H9 (cell line): ENCODE measurements at regions not wholly inside any gene's neighbourhood (a gene's known extent, or its start where the extent isn't known, plus 50 kb on each side); places are given as distances from the start of the nearest gene placed in this dataset.

Experiments
- DNase-seq: peaks from one replicate; pipeline ENCODE4 v3.0.0-alpha.2; 2017
- H2AFZ ChIP-seq: one replicate; pipeline ENCODE4 v1.6.1; 2013; ENCODE audit warnings: mild to moderate bottlenecking, low read length, control low read depth, moderate library complexity
- H2AK5ac ChIP-seq: 2 replicates; pipeline ENCODE4 v1.6.1; 2013; ENCODE audit warnings: low read length, control low read depth, mixed read lengths; ENCODE audit not compliant: insufficient read length
- H2BK120ac ChIP-seq: one replicate; pipeline ENCODE4 v1.6.1; 2013; ENCODE audit warnings: low read depth, mild to moderate bottlenecking, low read length, control low read depth, inconsistent platforms; ENCODE audit not compliant: poor library complexity, severe bottlenecking
- H2BK12ac ChIP-seq: 2 replicates; pipeline ENCODE4 v1.6.1; 2013; ENCODE audit warnings: low read length, control low read depth, mixed read lengths, low read depth; ENCODE audit not compliant: insufficient read length
- H2BK15ac ChIP-seq: 2 replicates; pipeline ENCODE4 v1.6.1; 2013; ENCODE audit warnings: low read depth, low read length, control low read depth
- H2BK20ac ChIP-seq: one replicate; pipeline ENCODE4 v1.6.1; 2013; ENCODE audit warnings: low read depth, mild to moderate bottlenecking, low read length, control low read depth, inconsistent platforms; ENCODE audit not compliant: poor library complexity, severe bottlenecking
- H2BK5ac ChIP-seq: 2 replicates; pipeline ENCODE4 v1.6.1; 2013; ENCODE audit warnings: low read length, control low read depth, mixed read lengths; ENCODE audit not compliant: insufficient read length
- H3K14ac ChIP-seq: 2 replicates; pipeline ENCODE4 v1.6.1; 2013; ENCODE audit warnings: low read length, control low read depth; ENCODE audit not compliant: insufficient read depth
- H3K18ac ChIP-seq: 2 replicates; pipeline ENCODE4 v1.6.1; 2013; ENCODE audit warnings: low read depth, mild to moderate bottlenecking, mixed read lengths, low read length, control low read depth; ENCODE audit not compliant: insufficient read length
- H3K23ac ChIP-seq: 2 replicates; pipeline ENCODE4 v1.6.1; 2013; ENCODE audit warnings: low read length, control low read depth, mixed read lengths, low read depth; ENCODE audit not compliant: insufficient read length
- H3K23me2 ChIP-seq: 2 replicates; pipeline ENCODE4 v1.6.1; 2013; ENCODE audit warnings: low read depth, mild to moderate bottlenecking, mixed read lengths, low read length, control low read depth; ENCODE audit not compliant: insufficient read length, poor library complexity, severe bottlenecking
- H3K27ac ChIP-seq: 2 replicates; pipeline ENCODE4 v1.5.1; 2013; ENCODE audit warnings: low read length, control low read depth, mixed read lengths, low read depth; ENCODE audit not compliant: insufficient read length
- H3K27me3 ChIP-seq: 2 replicates; pipeline ENCODE4 v1.6.1; 2013; ENCODE audit warnings: low read length, control low read depth, inconsistent platforms; ENCODE audit not compliant: insufficient read depth
- H3K4ac ChIP-seq: 2 replicates; pipeline ENCODE4 v1.6.1; 2013; ENCODE audit warnings: low read depth, mild to moderate bottlenecking, control low read depth, inconsistent platforms, low read length, moderate library complexity
- H3K4me1 ChIP-seq: 2 replicates; pipeline ENCODE4 v1.6.1; 2013; ENCODE audit warnings: low read length, control low read depth, inconsistent platforms; ENCODE audit not compliant: insufficient read depth
- H3K4me2 ChIP-seq: 2 replicates; pipeline ENCODE4 v1.6.1; 2013; ENCODE audit warnings: low read length, control low read depth, mixed read lengths; ENCODE audit not compliant: insufficient read length, insufficient read depth
- H3K56ac ChIP-seq: 2 replicates; pipeline ENCODE4 v1.6.1; 2013; ENCODE audit warnings: low read depth, mild to moderate bottlenecking, mixed read lengths, low read length, control low read depth; ENCODE audit not compliant: insufficient read length
- H3K79me1 ChIP-seq: 2 replicates; pipeline ENCODE4 v1.6.1; 2013; ENCODE audit warnings: low read depth, mild to moderate bottlenecking, moderate library complexity, low read length, control low read depth, inconsistent platforms; ENCODE audit not compliant: insufficient read depth, poor library complexity, severe bottlenecking
- H3K79me2 ChIP-seq: 2 replicates; pipeline ENCODE4 v1.6.1; 2013; ENCODE audit warnings: low read length, control low read depth, inconsistent platforms; ENCODE audit not compliant: insufficient read depth
- H3K9ac ChIP-seq: 2 replicates; pipeline ENCODE4 v1.6.1; 2013; ENCODE audit warnings: low read length, control low read depth, mixed read lengths; ENCODE audit not compliant: insufficient read length; ENCODE audit errors: extremely low read depth
- H3K9me3 ChIP-seq: one replicate; pipeline ENCODE4 v1.6.1; 2013; ENCODE audit warnings: low read depth, low read length, inconsistent platforms; ENCODE audit not compliant: control insufficient read depth
- H3T11ph ChIP-seq: one replicate; pipeline ENCODE4 v1.6.1; 2013; ENCODE audit warnings: mild to moderate bottlenecking, low read length, control low read depth, inconsistent platforms
- H4K20me1 ChIP-seq: one replicate; pipeline ENCODE4 v1.6.1; 2013; ENCODE audit not compliant: control insufficient read depth, insufficient read length, insufficient read depth
- H4K5ac ChIP-seq: 2 replicates; pipeline ENCODE4 v1.6.1; 2013; ENCODE audit warnings: low read depth, mild to moderate bottlenecking, mixed read lengths, low read length, control low read depth; ENCODE audit not compliant: insufficient read length
- H4K8ac ChIP-seq: replicated peaks from 2 replicates; pipeline ENCODE4 v1.6.1; 2013; ENCODE audit warnings: low read length, control low read depth, mixed read lengths, low read depth; ENCODE audit not compliant: insufficient read length
- H4K91ac ChIP-seq: 2 replicates; pipeline ENCODE4 v1.6.1; 2013; ENCODE audit warnings: low read depth, mild to moderate bottlenecking, moderate library complexity, mixed read lengths, low read length, control low read depth; ENCODE audit not compliant: insufficient read length
- H3K27ac Mint-ChIP-seq, 3 experiments: 2 replicates in 2 of 3; 3 replicates in 1 of 3; pipeline ENCODE4 v1.8.0; 2020 to 2021; ENCODE audit warnings: mixed read lengths in 3 of 3, mild to moderate bottlenecking in 1 of 3, moderate library complexity in 1 of 3
- H3K27me3 Mint-ChIP-seq: 2 replicates; pipeline ENCODE4 v1.8.0; 2021; ENCODE audit warnings: low read depth, mild to moderate bottlenecking, moderate library complexity, mixed read lengths
- H3K36me3 Mint-ChIP-seq, 3 experiments: 2 replicates in 2 of 3; 3 replicates in 1 of 3; pipeline ENCODE4 v1.8.0; 2020 to 2021; ENCODE audit warnings: low read depth in 3 of 3, mixed read lengths in 3 of 3; ENCODE audit not compliant: insufficient read depth in 1 of 3
- H3K4me1 Mint-ChIP-seq, 2 experiments: 2 replicates each; pipeline ENCODE4 v1.8.0; 2020; ENCODE audit warnings: mixed read lengths in 2 of 2
- H3K4me3 Mint-ChIP-seq, 2 experiments: 2 replicates in 1 of 2; 3 replicates in 1 of 2; pipeline ENCODE4 v1.8.0; 2020 to 2021; ENCODE audit warnings: mild to moderate bottlenecking in 2 of 2, mixed read lengths in 2 of 2, moderate library complexity in 1 of 2
- H3K9me3 Mint-ChIP-seq, 2 experiments: 2 replicates in 1 of 2; 3 replicates in 1 of 2; pipeline ENCODE4 v1.8.0; 2020; ENCODE audit warnings: mild to moderate bottlenecking in 2 of 2, mixed read lengths in 2 of 2, moderate library complexity in 1 of 2
- WGBS: extraction: QIAGEN DNeasy Blood & Tissue Kit; methylation state at CpG from one replicate; pipeline ENCODE4 v1.1.7; 2013; ENCODE audit warnings: missing lambda C conversion rate, low lambda C conversion rate, mixed read lengths; ENCODE audit not compliant: insufficient read length; ENCODE audit errors: extremely low coverage; 5-methylcytosine and 5-hydroxymethylcytosine counted together
- TF ChIP-seq, protein P1 (sequence below): fragments of 200-600 bp; sonication (generic); conservative IDR thresholded peaks from 3 replicates; pipeline ENCODE4 v1.8.0; 2021; ENCODE audit warnings: antibody characterized with exemption, mild to moderate bottlenecking

DNA sequence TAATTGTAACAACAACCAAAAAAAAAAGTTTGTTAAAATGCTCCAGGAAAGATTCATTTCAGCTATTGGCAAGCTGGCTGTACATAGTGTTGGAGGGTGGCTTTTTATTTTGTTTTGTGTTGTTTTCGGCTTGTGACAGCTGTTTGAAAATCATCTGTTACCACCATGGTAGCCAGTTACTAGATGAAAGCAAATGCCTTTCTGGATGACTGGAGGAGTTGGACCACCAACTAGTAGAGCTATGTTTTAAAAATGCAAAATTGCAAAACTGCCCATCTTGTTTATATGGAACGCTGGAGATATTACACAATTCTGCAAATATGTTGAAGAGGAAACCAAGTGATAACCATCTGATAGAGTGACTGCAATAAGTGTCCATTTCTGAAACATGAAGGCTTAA, 53.2 kb upstream of the TNIP3 start:
- H3K4me3 Mint-ChIP-seq = no peak overlapping the region
- no peak overlapping the region for H3K27ac ChIP-seq

More for the DNA sequence above, 53.2 kb upstream of the TNIP3 start:
- Histone ChIP-seq H4K5ac (no peak overlapping the region), H4K20me1 (no peaks in the 10 kb centered on the region), H3K79me1 (no peaks in the 10 kb centered on the region), H2AK5ac (no peak overlapping the region), H2AFZ (no peak overlapping the region), H3K23me2 (no peaks in the 10 kb centered on the region), H2BK15ac (no peak overlapping the region), H3K27me3 (no peaks in the 10 kb centered on the region), H3K4me1 (no peaks in the 10 kb centered on the region), H3T11ph (no peak overlapping the region), H3K56ac (no peak overlapping the region), H4K91ac (no peak overlapping the region), H4K8ac (no peak overlapping the region), H3K9ac (no peak overlapping the region), H3K4me2 (no peak overlapping the region), H3K9me3 (no peaks in the 10 kb centered on the region), H2BK12ac (no peak overlapping the region), H3K23ac (no peak overlapping the region), H3K4ac (no peak overlapping the region), H3K14ac (no peak overlapping the region), H3K18ac (no peak overlapping the region), H3K79me2 (no peaks in the 10 kb centered on the region), H2BK120ac (no peak overlapping the region), H2BK5ac (no peak overlapping the region), H2BK20ac (no peak overlapping the region)
- no peaks in the 10 kb centered on the region for H3K36me3 Mint-ChIP-seq
- no peak overlapping the region for H3K27ac Mint-ChIP-seq
- no peak for DNase-seq
- H3K9me3 Mint-ChIP-seq = no peaks in the 10 kb centered on the region; a peak in 1 of 5 replicates
- no peaks in the 10 kb centered on the region; the same call in 1 of the 2 replicates for H3K27me3 Mint-ChIP-seq
- TF ChIP-seq, protein P1, sequence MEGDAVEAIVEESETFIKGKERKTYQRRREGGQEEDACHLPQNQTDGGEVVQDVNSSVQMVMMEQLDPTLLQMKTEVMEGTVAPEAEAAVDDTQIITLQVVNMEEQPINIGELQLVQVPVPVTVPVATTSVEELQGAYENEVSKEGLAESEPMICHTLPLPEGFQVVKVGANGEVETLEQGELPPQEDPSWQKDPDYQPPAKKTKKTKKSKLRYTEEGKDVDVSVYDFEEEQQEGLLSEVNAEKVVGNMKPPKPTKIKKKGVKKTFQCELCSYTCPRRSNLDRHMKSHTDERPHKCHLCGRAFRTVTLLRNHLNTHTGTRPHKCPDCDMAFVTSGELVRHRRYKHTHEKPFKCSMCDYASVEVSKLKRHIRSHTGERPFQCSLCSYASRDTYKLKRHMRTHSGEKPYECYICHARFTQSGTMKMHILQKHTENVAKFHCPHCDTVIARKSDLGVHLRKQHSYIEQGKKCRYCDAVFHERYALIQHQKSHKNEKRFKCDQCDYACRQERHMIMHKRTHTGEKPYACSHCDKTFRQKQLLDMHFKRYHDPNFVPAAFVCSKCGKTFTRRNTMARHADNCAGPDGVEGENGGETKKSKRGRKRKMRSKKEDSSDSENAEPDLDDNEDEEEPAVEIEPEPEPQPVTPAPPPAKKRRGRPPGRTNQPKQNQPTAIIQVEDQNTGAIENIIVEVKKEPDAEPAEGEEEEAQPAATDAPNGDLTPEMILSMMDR = no peak
- no CpG with 5 or more reads among the region's 2 CpGs for WGBS
- peaks cover 0 to 4% of the 10 kb centered on the region in 2 experiments; a peak in 1 of 4 replicates for H3K4me1 Mint-ChIP-seq
